GM12878 (cell line): ENCODE measurements at regions not wholly inside any gene's neighbourhood (a gene's known extent, or its start where the extent isn't known, plus 50 kb on each side); places are given as distances from the start of the nearest gene placed in this dataset.

ENCODE experiments used
- ATAC-seq: fragments of 200-7000 bp; cut with Tn5 transposase; 3 replicates; pipeline ENCODE4 v1.9.1; 2020; ENCODE audit warnings: mild to moderate bottlenecking, moderate library complexity
- BruUV-seq: library from RNA; stranded (reverse); fragments of 400-500 nt; replicated peaks from 2 replicates; lab custom pipeline; 2021; lab: Mats Ljungman, UMichigan
- CTCF ChIA-PET: fragments of 300-600 bp; sonication (Branson Sonifier 250); formaldehyde crosslinking; extraction: SDS; loops from one replicate; lab custom pipeline; 2021; ENCODE audit warnings: inconsistent platforms; lab: Yijun Ruan, JAX
- POLR2A ChIA-PET: fragments of 350-600 bp; formaldehyde crosslinking; extraction: SDS; loops from one replicate; lab custom pipeline; 2021; ENCODE audit warnings: inconsistent platforms; lab: Charles Lee
- RAD21 ChIA-PET: fragments of 300-600 bp; sonication (Branson Sonifier 250); formaldehyde crosslinking; loops from one replicate; lab custom pipeline; 2023; ENCODE audit warnings: antibody characterized with exemption; ENCODE audit not compliant: unreplicated experiment; lab: Charles Lee
- SMC1A ChIA-PET: fragments of 300-600 bp; sonication (Branson Sonifier 250); formaldehyde crosslinking; loops from one replicate; lab custom pipeline; 2023; ENCODE audit not compliant: unreplicated experiment, uncharacterized antibody; lab: Charles Lee
- DNase-seq: peaks from one replicate; pipeline ENCODE4 v3.0.0-alpha.2; 2011; ENCODE audit warnings: low read depth, low spot score
- FAIRE-seq: peaks from 3 replicates; lab custom pipeline; 2011; peaks lifted over from hg19 to GRCh38; lab: Jason Lieb, UNC
- H2AFZ ChIP-seq: 2 replicates; pipeline ENCODE4 v1.6.0; 2011; ENCODE audit warnings: low read depth, low read length, control low read depth; ENCODE audit not compliant: control insufficient read depth
- H3K27ac ChIP-seq: 2 replicates; pipeline ENCODE4 v1.5.1; 2011; ENCODE audit warnings: control low read depth; ENCODE audit not compliant: control insufficient read depth, insufficient read depth
- H3K27me3 ChIP-seq, 2 experiments: replicated peaks in 1 of 2; 2 replicates each; pipeline versions ENCODE4 v1.6.0 to v1.6.1; 2011; ENCODE audit warnings: low read length in 1 of 2; ENCODE audit not compliant: control insufficient read depth in 2 of 2, insufficient read depth in 2 of 2
- H3K36me3 ChIP-seq, 2 experiments: 2 replicates each; pipeline ENCODE4 v1.5.1; 2011; ENCODE audit warnings: low read length in 1 of 2; ENCODE audit not compliant: control insufficient read depth in 2 of 2, insufficient read depth in 2 of 2
- H3K4me1 ChIP-seq: 2 replicates; pipeline ENCODE4 v1.6.1; 2011; ENCODE audit warnings: mild to moderate bottlenecking, low read length, moderate library complexity, mixed read lengths; ENCODE audit not compliant: control insufficient read depth, insufficient read depth
- H3K4me2 ChIP-seq: 2 replicates; pipeline ENCODE4 v1.6.0; 2011; ENCODE audit warnings: control low read depth; ENCODE audit not compliant: control insufficient read depth, insufficient read depth
- H3K4me3 ChIP-seq: fragments of 200-600 bp; sonication (generic); 2 replicates; pipeline ENCODE4 v1.5.1; 2016
- H3K79me2 ChIP-seq: 2 replicates; pipeline ENCODE4 v1.6.0; 2011; ENCODE audit warnings: low read length; ENCODE audit not compliant: control insufficient read depth, insufficient read depth
- H3K9ac ChIP-seq: 2 replicates; pipeline ENCODE4 v1.8.0; 2011; ENCODE audit warnings: low read length, control low read depth, mixed read lengths; ENCODE audit not compliant: control insufficient read depth, insufficient read depth
- H3K9me3 ChIP-seq: replicated peaks from 3 replicates; pipeline ENCODE4 v1.5.1; 2011; ENCODE audit warnings: mild to moderate bottlenecking, low read length; ENCODE audit not compliant: control insufficient read depth, insufficient read depth
- H4K20me1 ChIP-seq: 2 replicates; pipeline ENCODE4 v1.6.0; 2011; ENCODE audit not compliant: control insufficient read depth, insufficient read depth
- ATF7 ChIP-seq: fragments of 450-650 bp; IDR thresholded peaks from 2 replicates; pipeline ENCODE4 v1.6.1; 2016; ENCODE audit warnings: low read depth, mild to moderate bottlenecking
- BACH1 ChIP-seq: fragments of 450-650 bp; IDR thresholded peaks from 2 replicates; pipeline ENCODE4 v1.6.1; 2017; ENCODE audit warnings: mild to moderate bottlenecking, borderline replicate concordance
- CHD2 ChIP-seq: IDR thresholded peaks from 2 replicates; pipeline ENCODE4 v1.6.1; 2011; ENCODE audit warnings: low read depth, low read length, improper control_type of control experiment, borderline replicate concordance
- CTCF ChIP-seq, 3 experiments: IDR thresholded peaks in 2 of 3; conservative IDR thresholded peaks in 1 of 3; 2 replicates each; pipeline ENCODE4 v1.5.1; 2011; ENCODE audit warnings: low read depth in 3 of 3, low read length in 3 of 3, mild to moderate bottlenecking in 3 of 3, control low read depth in 2 of 3, moderate library complexity in 2 of 3, inconsistent platforms in 1 of 3, mixed read lengths in 1 of 3; ENCODE audit not compliant: control insufficient read depth in 2 of 3, insufficient read depth in 1 of 3; ENCODE audit errors: extremely low read depth in 1 of 3
- EGR1 ChIP-seq, 2 experiments: IDR thresholded peaks; 1 replicate in 1 of 2; 2 replicates in 1 of 2; pipeline ENCODE4 v1.6.1; 2011 to 2012; ENCODE audit warnings: low read depth in 2 of 2, low read length in 2 of 2, borderline replicate concordance in 1 of 2, mild to moderate bottlenecking in 1 of 2, moderate library complexity in 1 of 2
- ELK1 ChIP-seq: IDR thresholded peaks from 2 replicates; pipeline ENCODE4 v1.6.1; 2012; ENCODE audit warnings: low read depth, low read length, improper control_type of control experiment
- FOXK2 ChIP-seq: fragments of 450-650 bp; IDR thresholded peaks from 2 replicates; pipeline ENCODE4 v1.6.1; 2017; ENCODE audit warnings: mild to moderate bottlenecking, moderate library complexity
- HDAC2 ChIP-seq: fragments of 200-600 bp; sonication (generic); IDR thresholded peaks from 2 replicates; pipeline ENCODE4 v1.6.1; 2017
- JUND ChIP-seq: IDR thresholded peaks from 2 replicates; pipeline ENCODE4 v1.6.1; 2012; ENCODE audit warnings: low read depth, mild to moderate bottlenecking, low read length, improper control_type of control experiment, moderate library complexity
- KDM1A ChIP-seq: fragments of 200-600 bp; sonication (generic); IDR thresholded peaks from 2 replicates; pipeline ENCODE4 v1.6.1; 2016; ENCODE audit warnings: borderline replicate concordance
- MAX ChIP-seq: IDR thresholded peaks from 2 replicates; pipeline ENCODE4 v1.6.1; 2012; ENCODE audit warnings: low read depth, low read length, improper control_type of control experiment
- NFYA ChIP-seq: IDR thresholded peaks from 2 replicates; pipeline ENCODE4 v1.6.1; 2011; ENCODE audit warnings: low read depth, mild to moderate bottlenecking, low read length, improper control_type of control experiment, borderline replicate concordance
- NFYB ChIP-seq: IDR thresholded peaks from 2 replicates; pipeline ENCODE4 v1.6.1; 2011; ENCODE audit warnings: low read depth, mild to moderate bottlenecking, low read length, improper control_type of control experiment, moderate library complexity; ENCODE audit not compliant: insufficient read depth
- POLR2AphosphoS2 ChIP-seq: IDR thresholded peaks from 2 replicates; pipeline ENCODE4 v1.6.1; 2011; ENCODE audit warnings: low read depth, mild to moderate bottlenecking, low read length, improper control_type of control experiment, moderate library complexity
- RAD51 ChIP-seq: fragments of 450-650 bp; IDR thresholded peaks from 2 replicates; pipeline ENCODE4 v1.6.1; 2016; ENCODE audit warnings: moderate library complexity, mild to moderate bottlenecking, inconsistent platforms
- RFX5 ChIP-seq: IDR thresholded peaks from 2 replicates; pipeline ENCODE4 v1.6.1; 2011; ENCODE audit warnings: low read depth, low read length, improper control_type of control experiment
- SKIL ChIP-seq: fragments of 450-650 bp; IDR thresholded peaks from 2 replicates; pipeline ENCODE4 v1.6.1; 2017; ENCODE audit warnings: mild to moderate bottlenecking, low read depth, inconsistent platforms; ENCODE audit not compliant: poor library complexity, severe bottlenecking
- USF2 ChIP-seq: IDR thresholded peaks from 2 replicates; pipeline ENCODE4 v1.6.1; 2011; ENCODE audit warnings: low read depth, low read length, improper control_type of control experiment, borderline replicate concordance
- WGBS: methylation state at CpG from one replicate; pipeline ENCODE4 v1.1.6; 2016; ENCODE audit warnings: low lambda C conversion rate; ENCODE audit not compliant: insufficient replicate concordance, insufficient coverage; ENCODE audit errors: missing lambda C conversion rate; 5-methylcytosine and 5-hydroxymethylcytosine counted together
- in situ Hi-C: fragments of 300-500 bp; cut with MboI; formaldehyde crosslinking; loops from 9 replicates; pipeline ENCODE4 v1.14.3; 2018; ENCODE audit warnings: mixed read lengths
- intact Hi-C: fragments of 100-400 bp; cut with micrococcal nuclease; formaldehyde crosslinking; loops from one replicate; pipeline ENCODE4 v1.14.2; 2022; ENCODE audit not compliant: unreplicated experiment

GRCh38 chr20:60786686-60787217, 465.3 kb upstream of the CDH4 start:
- Histone ChIP-seq H3K9me3 (no peaks in the 10 kb centered on the region; the same call in 2 of the 3 replicates), H3K79me2 (no peaks in the 10 kb centered on the region), H3K9ac (no peak overlapping the region), H3K4me3 (no peak overlapping the region), H3K27ac (no peak overlapping the region), H2AFZ (no peak overlapping the region), H4K20me1 (no peaks in the 10 kb centered on the region)
- ChIA-PET RAD21 (no interaction called here), CTCF (no interaction called here), SMC1A (no interaction called here)
- FAIRE-seq (no peak), ATAC-seq (no peak)
- no TSS peak for BruUV-seq
- 69% methylated on average over 4 of the region's 4 CpGs for WGBS
- in situ Hi-C loops: no loop called here
- TF ChIP-seq POLR2AphosphoS2 (no peak), JUND (no peak), USF2 (no peak), NFYB (no peak), ATF7 (no peak), KDM1A (no peak), ELK1 (no peak), RAD51 (no peak), CTCF (IDR thresholded peaks at IDR 0.05 in 2 of 3, conservative IDR thresholded peaks at IDR 0.05 in 1 of 3; ENCODE audit: control insufficient read depth in 2 of 3, extremely low read depth in 1 of 3, insufficient read depth in 1 of 3, low read depth in 3 of 3, low read length in 3 of 3) (no peak), NFYA (no peak), RFX5 (no peak), CHD2 (no peak), EGR1 (IDR thresholded peaks at IDR 0.05; ENCODE audit: borderline replicate concordance in 1 of 2, low read depth in 2 of 2, low read length in 2 of 2) (no peak), FOXK2 (no peak), SKIL (no peak), MAX (no peak), HDAC2 (no peak), BACH1 (no peak)
- TF ChIP-seq, all 136 proteins: peak for 0
- POLR2A ChIA-PET: no interaction called here
- DNase-seq: no peak
- H3K4me1 ChIP-seq: no peaks in the 10 kb centered on the region
- no peak overlapping the region for H3K4me2 ChIP-seq
- no peaks in the 10 kb centered on the region for H3K36me3 ChIP-seq
- intact Hi-C loops: no loop called here
- H3K27me3 ChIP-seq: no peaks in the 10 kb centered on the region
